A549 (cell line): ENCODE measurements at regions not wholly inside any gene's neighbourhood (a gene's known extent, or its start where the extent isn't known, plus 50 kb on each side); places are given as distances from the start of the nearest gene placed in this dataset.
A peak's percentile ranks its signal among the peaks of the same experiment; 100 is the strongest.

Experiments used
- ATAC-seq, 2 experiments: fragments of 200-7000 bp in 1 of 2; fragments of >200 bp in 1 of 2; cut with Nextera tagmentation in 1 of 2; cut with Tn5 transposase in 1 of 2; 3 replicates each; pipeline versions ENCODE4 v1.8.0 to v1.9.1; 2018 to 2020; ENCODE audit warnings: mild to moderate bottlenecking in 1 of 2, moderate library complexity in 1 of 2
- CTCF ChIA-PET: fragments of 300-600 bp; sonication (Branson Sonifier 250); formaldehyde crosslinking; extraction: SDS; loops from one replicate; lab custom pipeline; 2021; ENCODE audit warnings: antibody characterized with exemption, inconsistent platforms; lab: Yijun Ruan, JAX
- POLR2A ChIA-PET: fragments of 350-600 bp; formaldehyde crosslinking; extraction: SDS; loops from one replicate; lab custom pipeline; 2021; ENCODE audit warnings: antibody characterized with exemption, inconsistent platforms; lab: Yijun Ruan, JAX
- DNase-seq, 2 experiments: peaks; one replicate each; pipeline versions ENCODE4 v3.0.0 to v3.0.0-alpha.2; 2011 to 2016; ENCODE audit warnings: low read depth in 1 of 2, low spot score in 1 of 2
- FAIRE-seq: peaks from 2 replicates; lab custom pipeline; 2011; peaks lifted over from hg19 to GRCh38; lab: Jason Lieb, UNC
- H3K27ac ChIP-seq, 2 experiments: fragments of >200 bp; sonication (Bioruptor Twin); formaldehyde crosslinking; 3 replicates each; pipeline ENCODE4 v1.5.1; 2016 to 2017
- H3K4me1 ChIP-seq: fragments of >200 bp; sonication (Bioruptor Twin); formaldehyde crosslinking; 3 replicates; pipeline ENCODE4 v1.6.1; 2016
- H3K4me2 ChIP-seq: fragments of >200 bp; sonication (Bioruptor Twin); formaldehyde crosslinking; 3 replicates; pipeline ENCODE4 v1.6.1; 2016
- H3K4me3 ChIP-seq: fragments of >200 bp; sonication (Bioruptor Twin); formaldehyde crosslinking; 3 replicates; pipeline ENCODE4 v1.5.1; 2016
- H3K9me3 ChIP-seq: fragments of >200 bp; sonication (Bioruptor Twin); formaldehyde crosslinking; 3 replicates; pipeline ENCODE4 v1.6.1; 2016
- BHLHE40 ChIP-seq: IDR thresholded peaks from 2 replicates; pipeline ENCODE4 v1.6.1; 2012; ENCODE audit warnings: low read depth, low read length, inconsistent platforms
- CHD4 ChIP-seq: fragments of 200-600 bp; sonication (generic); IDR thresholded peaks from 2 replicates; pipeline ENCODE4 v1.6.1; 2016; ENCODE audit warnings: antibody characterized with exemption, mild to moderate bottlenecking, borderline replicate concordance
- HEYL ChIP-seq: fragments of 250-450 bp; sonication (Bioruptor Pico); IDR thresholded peaks from 2 replicates; pipeline ENCODE4 v1.8.0; 2021; ENCODE audit warnings: mild to moderate bottlenecking, moderate library complexity
- HOXA7 ChIP-seq: fragments of 250-450 bp; sonication (Bioruptor Pico); IDR thresholded peaks from 2 replicates; pipeline ENCODE4 v1.5.0; 2020; ENCODE audit warnings: mild to moderate bottlenecking, moderate library complexity
- JUN ChIP-seq, 2 experiments: fragments of >200 bp; sonication (Bioruptor Twin); formaldehyde crosslinking; IDR thresholded peaks; 2 replicates in 1 of 2; 3 replicates in 1 of 2; pipeline ENCODE4 v1.6.1; 2016 to 2017
- JUNB ChIP-seq: fragments of >200 bp; sonication (Bioruptor Twin); formaldehyde crosslinking; IDR thresholded peaks from 2 replicates; pipeline ENCODE4 v1.6.1; 2016
- MAZ ChIP-seq: fragments of 150-350 bp; IDR thresholded peaks from 2 replicates; pipeline ENCODE4 v1.6.1; 2014; ENCODE audit warnings: antibody characterized with exemption, low read depth, low read length, borderline replicate concordance
- MYC ChIP-seq: IDR thresholded peaks from 2 replicates; pipeline ENCODE4 v1.6.1; 2012; ENCODE audit warnings: mild to moderate bottlenecking, inconsistent platforms, low read length, improper control_type of control experiment, borderline replicate concordance
- NR3C1 ChIP-seq: fragments of >200 bp; sonication (Bioruptor Twin); formaldehyde crosslinking; IDR thresholded peaks from 3 replicates; pipeline ENCODE4 v1.6.1; 2017
- POLR2A ChIP-seq: IDR thresholded peaks from 2 replicates; pipeline ENCODE4 v1.6.1; 2012; ENCODE audit warnings: mild to moderate bottlenecking, low read length
- RAD21 ChIP-seq, 2 experiments: fragments of >200 bp in 1 of 2; sonication (Bioruptor Twin) in 1 of 2; formaldehyde crosslinking in 1 of 2; IDR thresholded peaks in 1 of 2; conservative IDR thresholded peaks in 1 of 2; 2 replicates in 1 of 2; 3 replicates in 1 of 2; pipeline ENCODE4 v1.6.1; 2012 to 2018; ENCODE audit warnings: inconsistent platforms in 1 of 2
- RARB ChIP-seq: fragments of 250-450 bp; sonication (Bioruptor Pico); IDR thresholded peaks from 2 replicates; pipeline ENCODE4 v1.8.0; 2021; ENCODE audit warnings: mild to moderate bottlenecking, moderate library complexity
- RNF2 ChIP-seq: fragments of 200-600 bp; sonication (generic); IDR thresholded peaks from 2 replicates; pipeline ENCODE4 v1.6.1; 2016; ENCODE audit warnings: low read depth, mild to moderate bottlenecking, antibody characterized with exemption, moderate library complexity, borderline replicate concordance
- SMC3 ChIP-seq: fragments of >200 bp; sonication (Bioruptor Twin); formaldehyde crosslinking; IDR thresholded peaks from 3 replicates; pipeline ENCODE4 v1.6.1; 2018; ENCODE audit warnings: inconsistent platforms
- ZFP36 ChIP-seq: fragments of 450-650 bp; IDR thresholded peaks from 2 replicates; pipeline ENCODE4 v1.6.1; 2014; ENCODE audit warnings: borderline replicate concordance; ENCODE audit not compliant: partially characterized antibody
- WGBS: methylation state at CpG from one replicate; pipeline ENCODE4 v1.1.6; 2017; ENCODE audit errors: missing lambda C conversion rate; 5-methylcytosine and 5-hydroxymethylcytosine counted together
- TF ChIP-seq, protein P1 (sequence below): fragments of >200 bp; sonication (Bioruptor Twin); formaldehyde crosslinking; IDR thresholded peaks from 3 replicates; pipeline ENCODE4 v1.5.1; 2016
- TF ChIP-seq, protein P2 (sequence below): fragments of 200-600 bp; sonication (generic); IDR thresholded peaks from 2 replicates; pipeline ENCODE4 v1.6.1; 2016; ENCODE audit warnings: antibody characterized with exemption, mild to moderate bottlenecking, moderate library complexity
- TF ChIP-seq, protein P3 (sequence below): fragments of >200 bp; sonication (Bioruptor Twin); formaldehyde crosslinking; IDR thresholded peaks from 2 replicates; pipeline ENCODE4 v1.6.1; 2016
- TF ChIP-seq, protein P4 (sequence below): IDR thresholded peaks from 2 replicates; pipeline ENCODE4 v1.6.1; 2012

DNA sequence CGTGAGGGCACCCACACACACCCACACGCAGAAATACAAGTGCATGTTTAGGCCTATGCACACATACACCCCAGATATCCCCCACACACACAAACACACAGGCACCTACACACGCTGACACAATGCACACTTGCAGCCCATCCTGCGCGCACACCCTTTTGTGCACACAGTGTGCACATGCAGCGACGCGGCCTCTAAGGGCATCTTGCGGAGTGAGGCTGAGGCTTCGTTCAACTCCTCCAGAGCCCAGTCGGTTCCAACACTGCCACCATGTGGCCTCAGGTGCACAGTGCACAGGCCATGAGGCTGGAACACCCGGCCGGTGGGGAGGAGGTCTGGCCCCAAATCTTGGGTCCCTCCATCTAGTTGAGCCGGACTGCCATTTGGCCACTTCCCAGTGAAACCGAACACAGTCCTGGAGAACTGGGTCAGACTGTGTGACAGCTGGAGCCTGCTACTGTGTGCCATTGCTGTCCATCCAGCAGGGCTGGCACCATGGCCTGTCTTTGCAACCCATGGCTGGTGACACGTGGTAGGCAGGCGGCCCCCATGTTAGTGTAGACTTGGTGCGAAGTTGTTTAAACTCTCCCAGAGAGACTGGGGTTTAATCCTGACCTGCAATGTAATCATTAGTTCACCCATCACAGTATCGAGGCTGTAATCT lies 97.7 kb upstream of the MVB12B start:
- Histone ChIP-seq H3K4me2 (no peak overlapping the region), H3K27ac (no peak overlapping the region), H3K9me3 (no peaks in the 10 kb centered on the region), H3K4me3 (no peak overlapping the region), H3K4me1 (no peaks in the 10 kb centered on the region)
- ATAC-seq (peak; percentile 86 to 97), DNase-seq (peak; percentile 73 to 76), FAIRE-seq (peak; percentile 96)
- WGBS, result 39% methylated on average over 11 of the region's 19 CpGs
- ChIA-PET CTCF (interaction anchor here (1.5 to 12.7 kb wide), 5 partner anchors 15 to 821 kb away, joined by 3 to 97 read pairs (median 4); no protein-coding TSS in a partner anchor), POLR2A (no interaction called here)
- no peak for TF ChIP-seq CHD4
- no peak for TF ChIP-seq JUN (IDR thresholded peaks at IDR 0.05)
- peak; percentile 80 to 84 for TF ChIP-seq RAD21 (conservative IDR thresholded peaks at IDR 0.05 in 1 of 2, IDR thresholded peaks at IDR 0.05 in 1 of 2)
- no peak for TF ChIP-seq HOXA7 (CRISPR knock-in tag)
- TF ChIP-seq POLR2A, result no peak
- TF ChIP-seq MAZ, result no peak
- TF ChIP-seq, protein P1, sequence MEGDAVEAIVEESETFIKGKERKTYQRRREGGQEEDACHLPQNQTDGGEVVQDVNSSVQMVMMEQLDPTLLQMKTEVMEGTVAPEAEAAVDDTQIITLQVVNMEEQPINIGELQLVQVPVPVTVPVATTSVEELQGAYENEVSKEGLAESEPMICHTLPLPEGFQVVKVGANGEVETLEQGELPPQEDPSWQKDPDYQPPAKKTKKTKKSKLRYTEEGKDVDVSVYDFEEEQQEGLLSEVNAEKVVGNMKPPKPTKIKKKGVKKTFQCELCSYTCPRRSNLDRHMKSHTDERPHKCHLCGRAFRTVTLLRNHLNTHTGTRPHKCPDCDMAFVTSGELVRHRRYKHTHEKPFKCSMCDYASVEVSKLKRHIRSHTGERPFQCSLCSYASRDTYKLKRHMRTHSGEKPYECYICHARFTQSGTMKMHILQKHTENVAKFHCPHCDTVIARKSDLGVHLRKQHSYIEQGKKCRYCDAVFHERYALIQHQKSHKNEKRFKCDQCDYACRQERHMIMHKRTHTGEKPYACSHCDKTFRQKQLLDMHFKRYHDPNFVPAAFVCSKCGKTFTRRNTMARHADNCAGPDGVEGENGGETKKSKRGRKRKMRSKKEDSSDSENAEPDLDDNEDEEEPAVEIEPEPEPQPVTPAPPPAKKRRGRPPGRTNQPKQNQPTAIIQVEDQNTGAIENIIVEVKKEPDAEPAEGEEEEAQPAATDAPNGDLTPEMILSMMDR, result peak; percentile 78
- TF ChIP-seq, protein P2, sequence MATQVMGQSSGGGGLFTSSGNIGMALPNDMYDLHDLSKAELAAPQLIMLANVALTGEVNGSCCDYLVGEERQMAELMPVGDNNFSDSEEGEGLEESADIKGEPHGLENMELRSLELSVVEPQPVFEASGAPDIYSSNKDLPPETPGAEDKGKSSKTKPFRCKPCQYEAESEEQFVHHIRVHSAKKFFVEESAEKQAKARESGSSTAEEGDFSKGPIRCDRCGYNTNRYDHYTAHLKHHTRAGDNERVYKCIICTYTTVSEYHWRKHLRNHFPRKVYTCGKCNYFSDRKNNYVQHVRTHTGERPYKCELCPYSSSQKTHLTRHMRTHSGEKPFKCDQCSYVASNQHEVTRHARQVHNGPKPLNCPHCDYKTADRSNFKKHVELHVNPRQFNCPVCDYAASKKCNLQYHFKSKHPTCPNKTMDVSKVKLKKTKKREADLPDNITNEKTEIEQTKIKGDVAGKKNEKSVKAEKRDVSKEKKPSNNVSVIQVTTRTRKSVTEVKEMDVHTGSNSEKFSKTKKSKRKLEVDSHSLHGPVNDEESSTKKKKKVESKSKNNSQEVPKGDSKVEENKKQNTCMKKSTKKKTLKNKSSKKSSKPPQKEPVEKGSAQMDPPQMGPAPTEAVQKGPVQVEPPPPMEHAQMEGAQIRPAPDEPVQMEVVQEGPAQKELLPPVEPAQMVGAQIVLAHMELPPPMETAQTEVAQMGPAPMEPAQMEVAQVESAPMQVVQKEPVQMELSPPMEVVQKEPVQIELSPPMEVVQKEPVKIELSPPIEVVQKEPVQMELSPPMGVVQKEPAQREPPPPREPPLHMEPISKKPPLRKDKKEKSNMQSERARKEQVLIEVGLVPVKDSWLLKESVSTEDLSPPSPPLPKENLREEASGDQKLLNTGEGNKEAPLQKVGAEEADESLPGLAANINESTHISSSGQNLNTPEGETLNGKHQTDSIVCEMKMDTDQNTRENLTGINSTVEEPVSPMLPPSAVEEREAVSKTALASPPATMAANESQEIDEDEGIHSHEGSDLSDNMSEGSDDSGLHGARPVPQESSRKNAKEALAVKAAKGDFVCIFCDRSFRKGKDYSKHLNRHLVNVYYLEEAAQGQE, result no peak
- peak; percentile 89 for TF ChIP-seq SMC3
- no peak for TF ChIP-seq RARB (CRISPR knock-in tag)
- TF ChIP-seq, protein P3, sequence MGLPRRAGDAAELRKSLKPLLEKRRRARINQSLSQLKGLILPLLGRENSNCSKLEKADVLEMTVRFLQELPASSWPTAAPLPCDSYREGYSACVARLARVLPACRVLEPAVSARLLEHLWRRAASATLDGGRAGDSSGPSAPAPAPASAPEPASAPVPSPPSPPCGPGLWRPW, result no peak
- TF ChIP-seq, protein P4, sequence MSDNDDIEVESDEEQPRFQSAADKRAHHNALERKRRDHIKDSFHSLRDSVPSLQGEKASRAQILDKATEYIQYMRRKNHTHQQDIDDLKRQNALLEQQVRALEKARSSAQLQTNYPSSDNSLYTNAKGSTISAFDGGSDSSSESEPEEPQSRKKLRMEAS, result peak; percentile 68
- TF ChIP-seq BHLHE40, result no peak

DNA sequence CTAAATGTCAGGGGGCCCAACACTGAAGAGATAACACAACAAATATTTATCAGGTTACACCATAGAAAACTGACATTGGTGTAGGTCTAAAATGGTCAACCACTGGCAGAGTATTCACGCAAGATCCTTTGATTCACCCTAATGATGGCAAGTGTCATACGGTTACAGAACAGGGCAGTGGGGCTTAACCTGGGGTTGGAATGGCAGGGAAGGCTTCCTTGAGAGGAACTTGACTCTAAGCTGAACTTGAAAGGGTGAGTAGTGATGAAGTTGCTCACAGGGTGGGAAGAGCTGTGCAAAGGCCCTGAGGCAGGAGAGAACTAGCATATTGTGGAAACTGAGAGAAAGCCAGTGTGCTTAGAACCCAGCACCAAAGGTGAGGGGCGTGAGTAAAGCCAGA lies 97.1 kb upstream of the MVB12B start:
- no peak for FAIRE-seq
- CTCF ChIA-PET, result interaction anchor here (0.7 to 12.7 kb wide), 9 partner anchors 8 to 822 kb away, joined by 3 to 97 read pairs (median 4); no protein-coding TSS in a partner anchor
- TF ChIP-seq JUNB (no peak), RNF2 (no peak), NR3C1 (no peak), POLR2A (no peak), HEYL (CRISPR knock-in tag) (no peak)
- TF ChIP-seq, all 56 proteins: peak for 0
- no peak overlapping the region for H3K4me3 ChIP-seq
- POLR2A ChIA-PET, result no interaction called here
- H3K27ac ChIP-seq, result no peak overlapping the region
- DNase-seq, result no peak
- no peak for ATAC-seq
- H3K4me2 ChIP-seq, result no peak overlapping the region
- 69% methylated on average over 3 of the region's 3 CpGs for WGBS
- H3K9me3 ChIP-seq, result no peaks in the 10 kb centered on the region
- no peaks in the 10 kb centered on the region for H3K4me1 ChIP-seq

DNA sequence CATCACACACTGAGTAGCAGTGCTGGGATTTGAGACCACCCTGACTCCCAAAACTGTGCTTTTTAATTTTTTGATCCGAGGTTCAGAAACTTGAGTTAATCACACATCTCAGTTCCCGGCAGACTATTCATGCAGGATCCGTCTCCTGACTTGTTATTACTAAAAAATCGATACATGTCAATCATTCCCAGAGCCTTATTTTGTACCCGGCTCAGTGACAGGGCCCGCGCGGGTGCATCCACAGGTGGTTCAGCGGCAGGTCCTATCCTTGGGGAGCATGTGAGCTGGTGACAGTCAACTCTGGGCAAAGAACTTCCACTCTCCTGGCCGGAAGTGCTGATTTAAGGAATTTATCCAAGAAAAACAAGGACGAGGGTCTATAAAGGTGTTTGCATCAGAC lies 95.9 kb upstream of the MVB12B start:
- ChIA-PET POLR2A (no interaction called here), CTCF (interaction anchor here (0.7 to 12.7 kb wide), 7 partner anchors 9 to 823 kb away, joined by 3 to 97 read pairs (median 4); no protein-coding TSS in a partner anchor)
- 67% methylated on average over 11 of the region's 11 CpGs for WGBS
- Histone ChIP-seq H3K9me3 (no peaks in the 10 kb centered on the region), H3K4me3 (no peak overlapping the region), H3K4me1 (no peaks in the 10 kb centered on the region), H3K27ac (no peak overlapping the region), H3K4me2 (no peak overlapping the region)
- TF ChIP-seq SMC3 (no peak), ZFP36 (no peak), MYC (no peak)
- no peak for ATAC-seq
- FAIRE-seq, result no peak
- DNase-seq, result no peak
